ENCODE measurements at regions not wholly inside any gene's neighbourhood (a gene's known extent, or its start where the extent isn't known, plus 50 kb on each side); places are given as distances from the start of the nearest gene placed in this dataset.

- no peak for TF ChIP-seq CTCF (IDR thresholded peaks at IDR 0.05; ENCODE audit: low read depth, low read length)
- TF ChIP-seq EZH2phosphoT487 (IDR thresholded peaks at IDR 0.05; ENCODE audit: low read depth), result no peak
Measured at GRCh38 chr2:10208736-10209135, 86.2 kb downstream of the RRM2 start.

Data from OCI-LY3 (cell line).